ENCODE measurements at regions not wholly inside any gene's neighbourhood (a gene's known extent, or its start where the extent isn't known, plus 50 kb on each side); places are given as distances from the start of the nearest gene placed in this dataset.
A peak's percentile ranks its signal among the peaks of the same experiment; 100 is the strongest.

GRCh38 chr10:130395248-130395936 lies 259.2 kb downstream of the GLRX3 start:
- no peak for DNase-seq
- no peak overlapping the region for H3K27ac Mint-ChIP-seq
- H3K27me3 Mint-ChIP-seq, result peaks cover 0 to 11% (median 5%) of the 10 kb centered on the region in 3 donors
- no peak overlapping the region for H3K4me3 Mint-ChIP-seq
- no peaks in the 10 kb centered on the region for H3K4me1 Mint-ChIP-seq
- peaks cover 0 to 5% of the 10 kb centered on the region in 2 donors for H3K36me3 Mint-ChIP-seq
- H3K9me3 Mint-ChIP-seq, result peaks cover 10 to 52% (median 26%) of the 10 kb centered on the region in 7 donors
- no peak for ATAC-seq (ENCODE audit: low read depth in 2 of 2)

- no peaks in the 10 kb centered on the region for H3K4me1 Mint-ChIP-seq
- DNase-seq (no peak), ATAC-seq (ENCODE audit: low read depth in 2 of 2) (no peak)
- H3K36me3 Mint-ChIP-seq, result peaks cover 0 to 5% of the 10 kb centered on the region in 2 donors
- H3K9me3 Mint-ChIP-seq, result peaks cover 10 to 52% (median 23%) of the 10 kb centered on the region in 7 donors
- no peak overlapping the region for H3K4me3 Mint-ChIP-seq
- peaks cover 0 to 6% (median 5%) of the 10 kb centered on the region in 3 donors for H3K27me3 Mint-ChIP-seq
- H3K27ac Mint-ChIP-seq, result no peak overlapping the region
Measured at GRCh38 chr10:130396044-130396443, 259.9 kb downstream of the GLRX3 start.

- Mint-ChIP-seq H3K9me3 (peaks cover 9 to 44% (median 23%) of the 10 kb centered on the region in 7 donors), H3K27me3 (peaks cover 0 to 5% (median 0%) of the 10 kb centered on the region in 3 donors)
- no peak for ATAC-seq (ENCODE audit: low read depth in 2 of 2)
Measured at GRCh38 chr10:130398090-130398994, 262.2 kb downstream of the GLRX3 start.

GRCh38 chr10:130399425-130399950 lies 263.3 kb downstream of the GLRX3 start:
- DNase-seq (no peak), ATAC-seq (ENCODE audit: low read depth in 2 of 2) (no peak)
- Mint-ChIP-seq H3K9me3 (peaks cover 11 to 33% (median 23%) of the 10 kb centered on the region in 7 donors), H3K27me3 (peaks cover 0 to 9% (median 6%) of the 10 kb centered on the region in 3 donors), H3K27ac (no peak overlapping the region), H3K4me1 (no peaks in the 10 kb centered on the region), H3K36me3 (peaks cover 0 to 5% of the 10 kb centered on the region in 2 donors), H3K4me3 (no peak overlapping the region)

More at GRCh38 chr10:130398090-130398994, 262.2 kb downstream of the GLRX3 start:
- Mint-ChIP-seq H3K27ac (peak overlapping the region in 1 of 6 donors; percentile 22), H3K36me3 (peaks cover 0 to 5% of the 10 kb centered on the region in 2 donors), H3K4me1 (no peaks in the 10 kb centered on the region), H3K4me3 (peak overlapping the region in 1 of 8 donors; percentile 69)
- no peak for DNase-seq

GRCh38 chr10:130400890-130401289 lies 264.7 kb downstream of the GLRX3 start:
- Mint-ChIP-seq H3K4me1 (no peaks in the 10 kb centered on the region), H3K36me3 (peaks cover 0 to 2% of the 10 kb centered on the region in 2 donors), H3K27ac (no peak overlapping the region), H3K9me3 (peaks cover 6 to 21% (median 15%) of the 10 kb centered on the region in 7 donors), H3K4me3 (no peak overlapping the region), H3K27me3 (peaks cover 0 to 9% (median 6%) of the 10 kb centered on the region in 3 donors)
- ATAC-seq (ENCODE audit: low read depth in 2 of 2), result no peak
- DNase-seq, result no peak

- Mint-ChIP-seq H3K9me3 (peaks cover 2 to 14% (median 8%) of the 10 kb centered on the region in 7 donors), H3K4me1 (no peaks in the 10 kb centered on the region), H3K27ac (no peak overlapping the region), H3K36me3 (no peaks in the 10 kb centered on the region), H3K27me3 (peaks cover 0 to 9% (median 6%) of the 10 kb centered on the region in 3 donors), H3K4me3 (no peak overlapping the region)
- no peak for ATAC-seq (ENCODE audit: low read depth in 2 of 2)
- no peak for DNase-seq
Measured at GRCh38 chr10:130401860-130402765, 265.9 kb downstream of the GLRX3 start.

GRCh38 chr10:130403153-130404075 lies 267.2 kb downstream of the GLRX3 start:
- no peak overlapping the region for H3K4me3 Mint-ChIP-seq
- H3K36me3 Mint-ChIP-seq, result no peaks in the 10 kb centered on the region
- DNase-seq, result no peak
- H3K9me3 Mint-ChIP-seq, result peaks cover 0 to 13% (median 4%) of the 10 kb centered on the region in 7 donors
- no peak overlapping the region for H3K27ac Mint-ChIP-seq
- no peak for ATAC-seq (ENCODE audit: low read depth in 2 of 2)
- no peaks in the 10 kb centered on the region for H3K4me1 Mint-ChIP-seq
- peaks cover 0 to 9% (median 6%) of the 10 kb centered on the region in 3 donors for H3K27me3 Mint-ChIP-seq

GRCh38 chr10:130404476-130405055 lies 268.4 kb downstream of the GLRX3 start:
- H3K36me3 Mint-ChIP-seq, result no peaks in the 10 kb centered on the region
- H3K4me3 Mint-ChIP-seq, result no peak overlapping the region
- H3K27me3 Mint-ChIP-seq, result peaks cover 0 to 9% (median 6%) of the 10 kb centered on the region in 3 donors
- ATAC-seq (ENCODE audit: low read depth in 2 of 2), result no peak
- DNase-seq, result no peak
- H3K9me3 Mint-ChIP-seq, result peaks cover 0 to 9% (median 2%) of the 10 kb centered on the region in 7 donors
- H3K4me1 Mint-ChIP-seq, result no peaks in the 10 kb centered on the region
- H3K27ac Mint-ChIP-seq, result no peak overlapping the region

- DNase-seq (no peak), ATAC-seq (ENCODE audit: low read depth in 2 of 2) (no peak)
- no peak overlapping the region for H3K27ac Mint-ChIP-seq
- no peaks in the 10 kb centered on the region for H3K36me3 Mint-ChIP-seq
- no peak overlapping the region for H3K4me3 Mint-ChIP-seq
- peaks cover 0 to 9% (median 6%) of the 10 kb centered on the region in 3 donors for H3K27me3 Mint-ChIP-seq
- peaks cover 0 to 13% (median 2%) of the 10 kb centered on the region in 7 donors for H3K9me3 Mint-ChIP-seq
- no peaks in the 10 kb centered on the region for H3K4me1 Mint-ChIP-seq
Measured at GRCh38 chr10:130407052-130407451, 270.9 kb downstream of the GLRX3 start.

GRCh38 chr10:130409331-130409730 lies 273.1 kb downstream of the GLRX3 start:
- Mint-ChIP-seq H3K4me3 (no peak overlapping the region), H3K27ac (no peak overlapping the region), H3K4me1 (no peaks in the 10 kb centered on the region), H3K36me3 (no peaks in the 10 kb centered on the region), H3K27me3 (peaks cover 0 to 2% (median 0%) of the 10 kb centered on the region in 3 donors), H3K9me3 (peaks cover 0 to 7% (median 0%) of the 10 kb centered on the region in 7 donors)
- DNase-seq (no peak), ATAC-seq (ENCODE audit: low read depth in 2 of 2) (no peak)

GRCh38 chr10:130409931-130410330 lies 273.7 kb downstream of the GLRX3 start:
- Mint-ChIP-seq H3K27me3 (no peaks in the 10 kb centered on the region), H3K9me3 (peaks cover 0 to 7% (median 0%) of the 10 kb centered on the region in 7 donors), H3K36me3 (no peaks in the 10 kb centered on the region), H3K4me3 (no peak overlapping the region), H3K27ac (no peak overlapping the region), H3K4me1 (no peaks in the 10 kb centered on the region)
- ATAC-seq (ENCODE audit: low read depth in 2 of 2) (no peak), DNase-seq (no peak)
